Eye (tissue), 1 donor: ENCODE measurements at regions not wholly inside any gene's neighbourhood (a gene's known extent, or its start where the extent isn't known, plus 50 kb on each side); places are given as distances from the start of the nearest gene placed in this dataset.
A peak's percentile ranks its signal among the peaks of the same experiment; 100 is the strongest.

Experiments used
- DNase-seq: peaks from one replicate; pipeline ENCODE4 v3.0.0-alpha.2; 2015

GRCh38 chr1:219798283-219799030 lies 129.9 kb downstream of the SLC30A10 start:
- no peak for DNase-seq

- no peak for DNase-seq
Observed at GRCh38 chr1:219797683-219798082, 130.7 kb downstream of the SLC30A10 start.

GRCh38 chr1:219797009-219797408 lies 131.3 kb downstream of the SLC30A10 start:
- DNase-seq, result no peak

- no peak for DNase-seq
Observed at GRCh38 chr1:219795363-219795917, 132.9 kb downstream of the SLC30A10 start.

GRCh38 chr1:219794085-219794743 lies 134.1 kb downstream of the SLC30A10 start:
- no peak for DNase-seq

GRCh38 chr1:219792337-219793021 lies 135.9 kb downstream of the SLC30A10 start:
- DNase-seq, result peak; percentile 49

GRCh38 chr1:219791766-219792165 lies 136.6 kb downstream of the SLC30A10 start:
- no peak for DNase-seq

GRCh38 chr1:219790834-219791615 lies 137.3 kb downstream of the SLC30A10 start:
- peak; percentile 34 for DNase-seq

- no peak for DNase-seq
Observed at GRCh38 chr1:219788700-219789099, 139.7 kb downstream of the SLC30A10 start.

- no peak for DNase-seq
Observed at GRCh38 chr1:219788091-219788490, 140.3 kb downstream of the SLC30A10 start.

GRCh38 chr1:219784660-219785381 lies 143.5 kb downstream of the SLC30A10 start:
- DNase-seq, result no peak

GRCh38 chr1:219783605-219784235 lies 144.6 kb downstream of the SLC30A10 start:
- peak; percentile 28 for DNase-seq

- DNase-seq, result no peak
Observed at GRCh38 chr1:219782929-219783328, 145.4 kb downstream of the SLC30A10 start.

- DNase-seq, result no peak
Observed at GRCh38 chr1:219782311-219782710, 146.0 kb downstream of the SLC30A10 start.

GRCh38 chr1:219781491-219781890 lies 146.9 kb downstream of the SLC30A10 start:
- DNase-seq, result no peak

- DNase-seq, result no peak
Observed at GRCh38 chr1:219778793-219779369, 149.5 kb downstream of the SLC30A10 start.

- DNase-seq, result no peak
Observed at GRCh38 chr1:219778110-219778509, 150.2 kb downstream of the SLC30A10 start.

- no peak for DNase-seq
Observed at GRCh38 chr1:219774386-219774785, 154.0 kb downstream of the SLC30A10 start.

- no peak for DNase-seq
Observed at GRCh38 chr1:219773775-219774174, 154.6 kb downstream of the SLC30A10 start.

GRCh38 chr1:219773110-219773509 lies 155.2 kb downstream of the SLC30A10 start:
- no peak for DNase-seq
